Kidney capillary endothelial cell (primary cell): ENCODE measurements at regions not wholly inside any gene's neighbourhood (a gene's known extent, or its start where the extent isn't known, plus 50 kb on each side); places are given as distances from the start of the nearest gene placed in this dataset.
A peak's percentile ranks its signal among the peaks of the same experiment; 100 is the strongest.

Experiments used
- DNase-seq: peaks from one replicate; pipeline ENCODE4 v3.0.0-alpha.2; 2018; ENCODE audit warnings: low spot score

DNA sequence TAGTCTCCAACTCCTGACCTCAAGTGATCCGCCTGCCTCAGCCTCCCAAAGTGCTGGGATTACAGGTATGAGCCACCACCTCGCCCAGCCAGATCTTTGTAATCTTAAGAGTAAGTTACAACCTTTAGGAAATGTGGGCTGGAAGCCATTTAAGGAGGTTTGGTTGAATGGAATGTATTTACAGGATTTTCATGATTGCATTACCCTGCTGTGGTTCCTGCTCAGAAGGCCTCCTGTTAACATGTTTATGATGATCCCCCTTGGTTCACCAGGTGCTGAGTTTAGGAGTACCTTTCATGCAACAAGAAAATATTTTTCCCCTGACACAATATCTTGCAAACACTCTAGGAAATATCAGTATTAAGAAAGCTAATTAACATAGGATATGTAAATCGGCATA is 187.4 kb upstream of the SH3BP4 start:
- DNase-seq: no peak

DNA sequence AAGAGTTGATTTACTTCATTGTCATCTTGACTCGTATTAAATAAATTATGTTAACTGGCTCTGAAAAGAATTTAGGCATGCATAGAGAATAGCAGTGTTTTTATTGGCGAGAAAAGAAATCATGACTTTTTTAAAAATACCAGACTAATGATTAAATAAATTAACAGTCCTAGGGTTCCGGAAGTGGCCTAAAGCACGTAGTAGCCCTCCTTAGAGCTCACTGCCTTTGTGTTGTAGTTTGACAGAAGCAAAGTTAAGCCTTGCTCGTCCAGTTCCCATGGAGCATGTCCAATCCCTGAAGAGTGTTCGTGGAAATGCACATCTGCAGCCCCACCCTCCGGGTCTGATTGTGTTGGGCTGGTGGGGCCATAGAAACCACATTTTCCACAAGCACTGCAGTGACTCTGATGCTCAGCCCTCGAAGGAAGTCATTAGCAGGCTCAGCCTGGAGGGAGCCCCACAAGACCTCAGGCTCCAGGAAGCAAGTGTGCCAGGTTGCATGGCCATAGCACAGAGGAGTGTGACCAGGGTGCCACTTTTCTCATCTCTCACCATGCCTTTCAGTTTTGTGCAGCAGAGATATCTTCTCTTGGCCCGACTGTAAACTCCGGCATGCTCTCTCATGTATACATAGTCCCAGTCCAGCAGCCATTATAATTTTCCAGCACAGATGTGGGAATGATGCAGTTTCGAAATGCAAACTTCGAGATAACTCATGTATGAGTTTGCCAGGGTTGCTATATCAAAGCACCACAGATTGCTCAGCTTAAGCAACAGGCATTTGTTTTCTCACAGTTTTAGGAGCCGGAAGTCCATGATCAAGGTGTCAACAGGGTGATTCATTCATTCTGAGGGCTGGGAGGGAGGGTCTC is 188.6 kb upstream of the SH3BP4 start:
- DNase-seq: no peak

DNA sequence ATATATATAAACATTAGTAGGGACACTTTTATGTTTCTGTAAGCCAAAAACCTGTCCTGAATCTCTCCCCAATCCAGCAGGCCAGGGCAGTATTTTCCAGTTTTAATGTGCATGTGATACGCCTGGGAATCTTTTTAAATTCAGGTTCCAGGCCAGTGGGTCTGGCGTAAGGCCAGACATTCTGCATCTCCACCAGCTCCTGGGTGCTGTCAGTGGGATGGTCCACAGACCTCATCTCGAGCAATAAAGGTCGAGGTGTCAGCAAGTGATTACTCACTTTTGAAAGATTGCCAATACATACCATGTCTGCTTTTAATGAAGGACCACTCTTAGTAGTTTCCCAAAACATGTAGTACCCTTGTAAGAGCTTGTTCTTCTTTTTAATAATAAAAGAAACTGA is 189.9 kb upstream of the SH3BP4 start:
- no peak for DNase-seq

DNA sequence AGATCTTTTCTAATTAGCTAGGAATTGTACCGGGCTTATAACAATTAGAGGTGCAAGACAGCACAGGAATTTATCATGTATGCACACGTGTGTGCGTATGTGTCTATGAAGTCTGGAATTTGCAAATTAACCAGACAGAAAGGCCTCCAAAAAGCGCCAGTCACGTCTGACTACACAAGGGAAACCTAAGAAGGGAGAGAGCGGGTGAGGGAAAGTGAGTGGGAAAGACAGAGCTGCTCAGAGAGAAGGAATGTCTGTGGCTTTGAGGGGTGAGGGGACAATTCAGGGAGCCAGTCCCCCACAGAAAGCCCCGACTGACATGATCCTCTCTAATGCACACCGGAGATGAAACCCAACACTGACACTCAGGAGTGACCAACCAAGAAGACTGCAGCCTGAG is 197.7 kb upstream of the SH3BP4 start:
- DNase-seq: no peak

DNA sequence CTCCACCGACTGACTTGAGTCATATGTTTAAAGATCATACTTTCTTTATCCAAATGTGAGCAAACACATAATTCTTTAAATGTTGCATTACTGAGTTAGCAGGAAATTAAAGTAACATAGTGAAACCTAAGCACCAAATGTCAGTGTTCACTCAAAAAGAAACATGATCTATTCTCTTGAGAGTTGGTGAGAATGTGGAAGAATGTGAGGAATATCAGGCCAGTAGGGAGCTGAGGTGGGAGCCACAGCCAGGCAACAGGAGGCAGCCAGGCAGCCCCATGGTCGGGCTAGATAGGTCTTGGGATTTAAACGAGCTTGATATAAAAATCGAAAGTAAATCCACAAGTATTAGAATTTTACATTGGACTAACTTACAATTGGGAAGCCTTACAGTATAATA is 198.1 kb upstream of the SH3BP4 start:
- DNase-seq: no peak

DNA sequence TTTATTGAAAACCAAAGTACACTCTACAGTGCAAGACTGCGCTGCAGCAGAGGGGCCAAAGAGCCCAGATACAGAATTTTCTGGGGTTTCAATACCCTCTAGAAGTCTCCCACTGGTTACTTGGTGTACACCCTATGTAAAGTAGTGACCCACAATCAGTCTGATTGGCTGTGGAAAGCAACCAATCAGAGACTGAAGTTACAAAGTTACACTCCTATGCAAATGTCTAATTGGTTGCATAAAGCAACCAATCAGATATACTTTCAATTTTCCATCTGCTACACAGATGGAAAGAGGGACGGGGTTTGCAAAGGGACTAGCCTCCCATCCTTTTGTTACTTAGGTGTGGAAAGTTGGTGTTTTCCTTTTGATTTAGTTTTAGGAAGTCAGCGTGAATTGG is 198.9 kb upstream of the SH3BP4 start:
- DNase-seq: no peak

DNA sequence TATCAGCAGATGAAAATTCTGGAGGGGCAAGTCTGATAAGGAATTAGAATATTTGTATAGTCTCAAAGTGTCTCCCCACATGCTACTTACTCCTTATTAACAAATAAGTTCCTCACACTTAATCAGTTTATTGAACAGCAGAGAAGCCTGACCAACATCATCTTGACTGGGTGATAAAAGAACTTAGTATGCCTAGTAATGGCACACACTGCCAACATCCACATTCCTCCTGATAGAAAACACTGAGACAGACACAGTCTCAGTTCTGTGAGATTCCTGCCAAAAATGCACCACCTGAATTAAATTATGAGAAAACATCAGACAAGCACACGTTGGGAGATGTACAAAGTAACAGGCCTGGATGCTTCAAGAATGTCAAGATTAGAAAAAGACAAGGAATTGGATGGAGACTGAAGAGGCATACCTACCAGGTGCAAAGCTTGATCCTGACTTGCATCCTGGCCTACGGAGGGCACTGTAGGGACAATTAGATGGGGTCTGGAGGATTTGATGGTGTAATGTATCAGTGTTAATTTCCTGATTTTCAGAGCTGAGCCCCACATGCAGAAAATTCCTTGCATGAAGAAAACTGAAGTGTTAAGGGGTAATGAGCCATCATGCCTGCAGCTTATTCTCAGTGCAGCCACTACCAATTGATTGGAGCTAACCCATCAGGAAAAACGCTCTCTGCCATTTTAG is 200.4 kb upstream of the SH3BP4 start:
- DNase-seq: no peak

DNA sequence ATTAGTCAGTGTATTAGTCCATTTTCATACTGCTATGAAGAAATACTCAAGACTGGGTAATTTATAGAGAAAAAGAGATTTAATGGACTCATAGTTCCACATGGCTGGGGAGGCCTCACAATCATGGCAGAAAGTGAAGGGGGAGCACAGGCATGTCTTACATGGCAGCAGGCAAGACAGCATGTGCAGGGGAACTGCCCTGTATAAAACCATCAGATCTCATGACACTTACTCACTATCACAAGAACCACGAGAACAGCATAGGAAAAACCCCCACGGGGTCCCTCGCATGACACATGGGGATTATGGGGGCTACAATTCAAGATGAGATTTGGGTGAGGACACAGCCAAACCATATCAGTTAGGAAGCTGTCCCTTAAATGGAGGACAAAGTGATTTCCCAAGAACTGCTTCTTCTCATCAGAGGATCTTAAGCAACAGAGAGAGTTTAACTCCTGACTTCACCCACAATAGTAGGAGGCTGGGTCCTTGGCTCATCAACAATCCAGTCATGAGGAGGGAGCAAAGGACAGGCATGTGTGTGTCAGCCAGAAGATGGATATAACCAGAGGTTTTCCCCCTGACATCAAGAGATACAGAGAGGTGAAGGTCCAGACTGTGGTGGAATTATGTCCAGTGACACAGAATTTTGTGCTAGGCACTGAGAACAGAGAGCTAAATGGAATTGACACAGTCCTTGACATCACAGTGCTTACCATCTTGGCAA is 203.8 kb upstream of the SH3BP4 start:
- DNase-seq: no peak

DNA sequence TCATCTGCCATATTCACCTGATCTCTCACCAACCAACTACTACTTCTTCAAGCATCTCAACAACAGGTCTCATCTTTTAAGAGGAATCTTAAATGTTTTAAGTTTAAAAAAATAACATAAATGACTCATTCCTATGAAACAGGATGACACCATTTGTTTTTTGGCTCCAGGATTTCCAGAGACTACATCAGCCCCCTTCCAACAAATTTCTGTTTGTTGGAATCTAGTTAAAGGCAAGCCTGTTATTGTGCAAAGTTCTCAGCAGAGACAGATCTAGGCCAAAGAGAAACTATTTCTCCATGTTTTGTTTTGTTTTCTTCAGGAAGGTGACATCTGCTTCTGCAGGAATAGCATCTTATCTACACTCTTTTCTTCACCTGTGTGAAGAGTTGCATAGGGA is 204.8 kb upstream of the SH3BP4 start:
- no peak for DNase-seq

DNA sequence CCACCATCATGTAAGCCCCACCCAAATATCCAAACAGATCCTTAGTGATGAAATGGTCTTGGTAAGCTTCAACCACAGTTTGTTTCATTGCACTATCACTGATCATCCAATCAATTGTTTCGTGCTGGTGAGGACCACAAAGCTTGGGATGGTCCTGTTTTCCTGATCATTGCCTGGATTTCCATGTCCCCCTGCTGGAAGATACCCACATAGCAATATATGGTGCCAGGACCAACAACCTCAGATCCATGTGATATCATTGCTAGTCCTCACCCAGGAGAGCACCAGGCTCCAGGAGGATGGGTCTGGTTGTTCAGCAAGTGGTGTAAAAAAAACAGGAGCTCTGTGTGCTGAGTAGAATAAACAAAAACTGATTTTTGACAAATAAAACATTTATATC is 206.5 kb upstream of the SH3BP4 start:
- DNase-seq: no peak

DNA sequence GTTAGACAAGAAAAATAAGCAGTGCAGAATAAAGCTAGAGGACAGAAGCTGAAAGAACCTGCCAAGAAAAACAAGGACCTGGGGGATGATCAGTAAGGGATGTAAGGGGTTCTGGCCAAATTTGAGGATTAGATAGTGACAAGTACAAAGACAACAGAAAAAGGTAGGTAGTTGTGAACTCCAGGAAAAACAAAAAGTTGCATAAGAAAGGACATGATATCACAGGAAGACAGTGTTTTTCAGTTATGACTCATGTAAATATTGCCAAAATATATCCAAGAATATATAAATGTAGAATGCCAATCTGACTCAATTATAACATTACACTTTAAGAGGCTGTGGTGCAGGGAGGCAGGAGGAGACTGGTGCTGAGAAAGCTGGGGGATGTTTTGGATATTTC is 209.8 kb upstream of the SH3BP4 start:
- DNase-seq: no peak

DNA sequence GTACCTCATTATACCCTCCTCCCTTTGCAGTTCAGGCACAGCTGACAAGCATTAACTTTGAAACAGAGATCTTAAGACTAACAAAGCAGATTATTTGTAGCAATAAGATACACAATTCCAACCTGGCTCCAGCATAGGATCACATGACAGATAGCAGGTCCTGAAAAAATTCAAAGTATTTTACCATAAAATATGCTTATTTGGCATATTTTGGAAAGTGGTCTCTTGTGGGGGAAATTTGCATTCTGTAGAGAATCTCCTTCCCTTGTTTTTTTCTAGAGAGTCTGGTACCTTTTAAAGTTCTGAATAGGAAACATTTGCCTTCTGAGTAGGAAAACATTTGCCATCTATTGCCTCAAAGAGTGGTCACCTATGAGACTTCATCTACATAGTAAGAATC is 212.8 kb upstream of the SH3BP4 start:
- DNase-seq: no peak

DNA sequence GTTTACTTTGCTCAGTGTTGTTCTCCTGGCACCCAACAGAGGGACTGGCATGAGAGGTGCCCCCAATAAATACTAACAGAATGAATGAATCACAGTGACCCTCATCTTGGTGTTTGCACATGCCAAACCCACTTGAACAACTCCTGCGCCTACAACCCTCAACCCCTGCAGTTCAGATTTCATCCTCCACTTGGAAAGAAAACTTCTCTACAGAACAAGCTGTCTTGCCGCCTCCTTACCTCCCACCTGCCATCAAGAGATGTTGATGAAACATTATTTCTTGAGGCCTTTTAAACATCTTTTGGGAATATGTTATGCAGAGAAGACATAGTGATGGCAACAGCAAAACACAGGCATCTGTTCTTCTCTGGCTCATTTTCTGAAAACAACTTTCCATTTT is 216.0 kb upstream of the SH3BP4 start:
- DNase-seq: no peak

DNA sequence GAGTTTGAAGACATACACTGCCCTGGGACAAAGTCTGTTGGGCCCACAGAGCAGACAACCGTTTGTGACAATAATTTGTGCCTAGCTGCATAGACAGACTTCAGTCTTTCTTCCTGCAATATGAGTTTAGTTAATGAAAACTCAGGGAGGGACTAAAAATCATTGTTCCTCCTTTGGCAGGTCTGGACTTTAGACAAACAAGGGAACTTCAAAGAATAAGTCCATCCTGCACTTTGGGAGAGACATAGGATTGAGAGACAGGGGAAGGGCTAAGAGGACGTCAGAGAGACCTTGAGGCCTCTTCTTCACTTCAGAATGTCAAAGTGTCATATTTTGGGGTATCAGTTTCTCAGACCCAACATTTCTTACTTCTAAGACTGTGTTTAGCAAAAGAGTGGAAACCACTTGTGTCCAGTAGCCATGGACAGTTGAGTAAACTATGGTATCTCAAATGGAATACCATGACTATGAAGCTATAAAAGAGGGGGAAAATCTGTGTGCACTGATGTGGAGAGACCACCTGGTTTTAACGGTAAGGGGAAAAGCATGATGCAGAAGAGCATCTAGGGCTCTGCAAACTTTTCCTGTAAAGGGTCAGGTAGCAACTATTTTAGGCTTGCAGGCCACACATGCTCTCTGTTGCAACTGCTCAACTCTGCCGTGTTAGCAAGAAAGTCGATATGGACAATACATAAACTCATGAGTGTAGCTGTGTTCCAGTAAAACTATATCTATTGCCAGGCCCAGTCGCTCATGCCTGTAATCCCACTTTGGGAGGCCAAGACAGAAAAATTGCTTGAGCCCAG is 217.8 kb upstream of the SH3BP4 start:
- no peak for DNase-seq

DNA sequence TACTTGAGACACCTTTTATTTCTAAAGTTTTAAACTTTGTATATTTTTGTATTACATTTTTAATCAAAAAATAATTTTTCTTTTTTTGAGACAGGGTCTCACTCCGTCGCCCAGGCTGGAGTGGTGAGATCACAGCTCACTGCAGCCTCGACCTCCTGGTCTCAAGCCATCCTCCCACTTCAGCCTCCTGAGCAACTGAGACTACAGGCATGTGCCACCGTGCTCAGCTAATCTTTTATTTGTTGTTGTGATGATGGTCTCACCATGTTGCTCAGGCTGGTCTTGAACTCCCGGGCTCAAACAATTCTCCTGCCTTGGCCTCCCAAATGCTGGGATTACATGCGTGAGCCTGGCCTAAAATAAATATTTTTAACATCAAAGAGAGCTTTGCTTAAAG is 218.7 kb upstream of the SH3BP4 start:
- DNase-seq: no peak

DNA sequence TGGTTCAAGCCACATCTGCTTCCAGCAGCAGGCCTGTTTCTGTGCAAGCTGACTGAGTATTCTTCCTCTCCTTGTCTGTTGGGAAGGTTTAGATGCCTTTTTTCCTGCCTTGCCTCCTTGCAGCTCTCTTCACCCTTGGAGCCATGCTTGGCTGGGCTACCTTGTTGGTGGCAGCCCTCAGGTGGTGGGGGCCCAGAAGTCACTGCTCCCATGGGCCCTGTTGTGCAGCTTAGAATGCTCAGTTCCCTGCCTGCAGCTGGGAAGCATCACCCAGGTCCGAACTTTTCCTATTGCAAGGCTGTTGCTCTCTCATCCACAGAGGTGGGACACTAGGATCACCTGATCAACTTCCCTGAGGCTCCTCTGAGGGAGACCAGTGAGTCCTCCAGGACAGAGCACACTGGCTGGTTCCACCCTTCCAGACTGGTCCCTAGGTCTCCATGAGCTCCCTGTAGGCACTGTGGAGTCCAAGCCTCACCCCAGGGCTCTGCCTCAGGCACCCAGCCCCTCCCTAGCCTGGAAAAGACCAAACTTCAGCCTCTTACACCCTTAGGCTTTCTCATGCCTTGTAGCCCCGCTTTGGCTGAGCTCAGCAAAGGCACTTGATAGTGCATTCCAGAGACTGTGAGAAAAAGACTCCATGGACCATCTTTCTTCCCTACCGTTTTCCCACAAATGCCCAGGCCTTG is 219.3 kb upstream of the SH3BP4 start:
- DNase-seq: no peak

DNA sequence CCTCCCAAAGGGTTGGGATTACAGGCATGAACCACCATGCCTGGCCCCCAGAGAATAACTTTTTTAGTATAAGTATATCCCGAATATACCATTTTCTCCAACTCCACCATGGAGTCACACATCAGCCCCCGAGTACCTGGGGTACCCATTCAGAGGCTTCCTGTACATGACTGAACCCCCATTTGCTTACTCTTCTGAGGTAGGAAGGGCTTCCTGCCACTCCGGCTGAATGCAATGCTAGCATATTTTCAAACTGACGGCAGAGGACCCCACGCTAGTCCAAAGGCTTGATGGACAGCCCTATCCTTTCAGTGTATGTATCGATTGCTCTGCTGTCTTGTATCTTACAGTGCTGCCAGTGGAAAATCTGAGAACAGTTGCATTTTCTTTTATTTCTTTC is 220.6 kb upstream of the SH3BP4 start:
- DNase-seq: no peak

DNA sequence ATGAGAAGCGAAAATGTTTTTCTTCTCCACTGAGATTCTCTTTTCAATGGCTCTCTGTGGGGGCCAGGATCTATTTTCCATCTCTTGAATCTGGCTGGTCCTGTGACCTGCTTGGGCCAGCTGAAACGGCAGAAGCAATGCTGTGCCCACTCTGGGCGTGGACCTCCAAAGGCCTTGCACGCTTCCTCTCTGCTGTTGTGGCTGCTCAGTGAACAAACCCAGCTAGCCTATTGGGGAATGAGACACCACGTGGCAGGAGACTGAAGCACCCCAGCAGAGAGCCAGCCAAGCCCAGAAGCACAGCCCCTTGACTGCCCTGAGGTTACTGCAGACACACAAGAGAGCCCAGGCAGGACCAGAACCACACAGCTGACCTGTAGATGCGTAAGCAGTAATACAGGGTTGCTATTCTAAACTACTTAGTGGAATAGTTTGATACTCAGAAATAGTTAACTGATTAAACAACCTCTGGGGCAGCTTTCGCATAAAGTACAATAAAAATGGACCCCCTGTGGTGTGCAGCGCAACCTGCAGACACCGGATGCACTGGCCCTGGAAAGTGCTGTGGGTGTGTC is 221.7 kb upstream of the SH3BP4 start:
- no peak for DNase-seq

DNA sequence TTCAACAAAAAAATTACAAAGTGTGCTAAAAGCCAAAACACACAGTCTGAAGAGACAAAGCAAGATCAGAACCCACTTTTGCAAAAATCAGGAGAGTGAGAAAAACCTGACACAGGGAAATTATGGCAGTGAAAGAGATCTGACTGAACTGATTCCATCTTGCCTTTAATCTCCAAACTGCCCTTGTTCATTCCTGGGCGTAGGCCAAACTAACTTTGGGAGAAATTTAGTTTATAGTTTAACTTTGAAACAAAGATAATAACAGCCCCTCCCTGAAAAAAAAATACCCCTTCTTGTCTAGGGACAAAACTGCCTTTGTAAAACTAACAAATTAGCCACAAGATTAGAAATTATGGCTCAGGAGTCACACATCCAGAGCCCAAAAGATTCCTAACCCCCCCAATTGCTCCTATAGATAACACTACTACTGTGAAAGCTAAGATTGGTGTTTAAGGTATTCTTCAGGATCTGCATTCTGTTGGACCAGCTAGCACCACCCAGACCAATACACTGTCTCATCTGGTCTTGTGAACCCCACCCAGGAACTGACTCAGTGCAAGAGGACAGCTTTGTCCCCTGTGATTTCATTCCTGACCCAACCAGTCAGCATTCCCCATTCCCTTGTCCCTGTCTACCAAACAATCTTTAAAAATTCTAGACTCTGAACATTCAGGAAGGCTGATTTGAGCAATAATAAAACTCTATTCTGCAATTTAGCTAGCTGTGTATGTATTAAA is 226.1 kb upstream of the SH3BP4 start:
- DNase-seq: peak; percentile 7

DNA sequence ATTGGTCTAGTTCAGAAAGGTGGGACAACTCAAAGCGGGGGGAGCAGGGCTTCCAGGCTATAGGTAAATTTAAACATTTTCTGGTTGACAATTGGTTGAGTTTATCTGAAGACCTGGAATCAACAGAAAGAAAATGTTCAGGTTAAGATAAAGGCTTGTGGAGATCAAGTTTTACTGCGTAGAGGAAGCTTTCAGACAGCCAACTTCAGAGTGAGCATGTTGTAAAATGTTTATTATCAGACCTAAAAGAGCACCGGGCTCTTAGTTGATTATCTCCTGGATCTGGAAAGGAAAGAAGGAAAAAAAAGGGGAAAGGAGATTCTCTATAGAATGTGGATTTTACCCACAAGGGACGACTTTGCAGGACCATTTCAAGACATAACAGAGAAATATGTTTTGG is 227.0 kb upstream of the SH3BP4 start:
- no peak for DNase-seq

DNA sequence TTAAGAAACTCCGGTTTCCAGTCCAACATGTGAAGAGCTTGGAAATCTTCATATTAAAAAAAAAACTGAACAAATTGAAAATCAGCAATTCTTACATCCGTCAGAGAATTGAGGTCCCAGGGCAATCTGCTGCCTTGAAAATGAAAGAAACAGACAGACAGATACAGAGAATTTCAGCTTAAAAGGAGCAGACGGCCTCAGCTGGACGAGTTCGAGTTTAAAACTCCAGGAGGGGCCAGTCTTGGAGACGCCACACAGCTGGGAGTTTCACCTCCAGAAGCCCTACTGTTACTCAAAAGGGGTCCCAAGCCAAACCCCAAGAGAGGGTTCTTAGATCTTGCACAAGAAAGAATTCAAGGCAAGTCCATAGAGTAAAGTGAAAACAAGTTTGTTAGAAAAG is 226.5 kb upstream of the ARL4C start:
- no peak for DNase-seq
